B cell (primary cell): ENCODE measurements at regions not wholly inside any gene's neighbourhood (a gene's known extent, or its start where the extent isn't known, plus 50 kb on each side); places are given as distances from the start of the nearest gene placed in this dataset.

Experiments
- ATAC-seq: fragments of 200-7000 bp; cut with Tn5 transposase; one replicate; pipeline ENCODE4 v1.10.0; 2021; ENCODE audit warnings: low read depth, mild to moderate bottlenecking, moderate number of reproducible peaks, moderate library complexity
- CTCF ChIA-PET: fragments of 350-600 bp; sonication (Branson Sonifier 250); formaldehyde crosslinking; loops from one replicate; lab custom pipeline; 2021; ENCODE audit warnings: antibody characterized with exemption, inconsistent platforms; lab: Charles Lee
- POLR2A ChIA-PET: fragments of 350-600 bp; sonication (Branson Sonifier 250); formaldehyde crosslinking; loops from one replicate; lab custom pipeline; 2021; ENCODE audit warnings: antibody characterized with exemption; lab: Charles Lee
- DNase-seq: peaks from one replicate; pipeline ENCODE4 v3.0.0; 2013
- H2AFZ ChIP-seq: 2 replicates; pipeline ENCODE4 v1.6.1; 2012; ENCODE audit warnings: mild to moderate bottlenecking, low read depth, low read length; ENCODE audit not compliant: insufficient read depth, poor library complexity, severe bottlenecking
- H3K27ac ChIP-seq, 2 donors: 1 replicate in 1 of 2; 2 replicates in 1 of 2; pipeline ENCODE4 v1.5.1; 2012 to 2013; ENCODE audit warnings: low read length in 2 of 2, mild to moderate bottlenecking in 2 of 2, moderate library complexity in 1 of 2
- H3K27me3 ChIP-seq, 4 experiments: fragments of 200-600 bp in 1 of 4; sonication (generic) in 1 of 4; replicated peaks in 1 of 4; 1 replicate in 2 of 4; 2 replicates in 2 of 4; pipeline versions ENCODE4 v1.6.1 to v1.7.0; 2013 to 2016; ENCODE audit warnings: low read length in 3 of 4, mild to moderate bottlenecking in 2 of 4, mixed read lengths in 1 of 4, moderate library complexity in 1 of 4; ENCODE audit not compliant: insufficient read depth in 4 of 4, control insufficient read depth in 3 of 4; ENCODE audit errors: control extremely low read depth in 1 of 4
- H3K36me3 ChIP-seq, 2 experiments: replicated peaks in 1 of 2; 1 replicate in 1 of 2; 2 replicates in 1 of 2; pipeline versions ENCODE4 v1.6.1 to v1.7.1; 2013; ENCODE audit warnings: low read length in 1 of 2; ENCODE audit not compliant: insufficient read depth in 2 of 2, control insufficient read depth in 1 of 2; ENCODE audit errors: control extremely low read depth in 1 of 2, extremely low read depth in 1 of 2
- H3K4me1 ChIP-seq, 2 donors: fragments of 200-600 bp in 1 of 2; sonication (generic) in 1 of 2; 1 replicate in 1 of 2; 2 replicates in 1 of 2; pipeline versions ENCODE4 v1.5.1 to v1.6.1; 2013 to 2017; ENCODE audit warnings: low read length in 2 of 2; ENCODE audit not compliant: control insufficient read depth in 2 of 2, insufficient read depth in 2 of 2
- H3K4me2 ChIP-seq: replicated peaks from 2 replicates; pipeline ENCODE3; 2012; ENCODE audit warnings: mild to moderate bottlenecking, low read depth, low read length; ENCODE audit not compliant: poor library complexity, severe bottlenecking
- H3K4me3 ChIP-seq, 5 experiments: fragments of 200-600 bp in 1 of 5; sonication (generic) in 1 of 5; 1 replicate in 3 of 5; 2 replicates in 2 of 5; pipeline versions ENCODE4 v1.5.1 to v1.7.0; 2011 to 2016; ENCODE audit warnings: low read length in 4 of 5, mild to moderate bottlenecking in 4 of 5, low read depth in 2 of 5, control low read depth in 1 of 5, moderate library complexity in 1 of 5; ENCODE audit not compliant: insufficient read depth in 1 of 5; ENCODE audit errors: control extremely low read depth in 1 of 5, extremely low read depth in 1 of 5
- H3K79me2 ChIP-seq: fragments of 200-600 bp; sonication (generic); one replicate; pipeline ENCODE4 v1.6.0; 2016; ENCODE audit warnings: low read length; ENCODE audit not compliant: control insufficient read depth, insufficient read depth
- H3K9ac ChIP-seq: fragments of 200-600 bp; sonication (generic); 2 replicates; pipeline ENCODE4 v1.6.1; 2017; ENCODE audit warnings: mild to moderate bottlenecking, low read length, moderate library complexity
- H3K9me3 ChIP-seq, 3 donors: one replicate each; pipeline versions ENCODE4 v1.6.1 to v1.7.1; 2013; ENCODE audit warnings: low read length in 2 of 3; ENCODE audit not compliant: control insufficient read depth in 2 of 3, insufficient read depth in 1 of 3; ENCODE audit errors: control extremely low read depth in 1 of 3
- H4K20me1 ChIP-seq: 2 replicates; pipeline ENCODE4 v1.6.0; 2012; ENCODE audit warnings: mild to moderate bottlenecking, low read length; ENCODE audit not compliant: insufficient read depth, control insufficient read depth, poor library complexity, severe bottlenecking
- H3K27ac Mint-ChIP-seq: one replicate; pipeline ENCODE4 v1.8.0; 2021; ENCODE audit warnings: mixed read lengths
- H3K27me3 Mint-ChIP-seq: one replicate; pipeline ENCODE4 v1.8.0; 2021; ENCODE audit warnings: mixed read lengths
- H3K4me1 Mint-ChIP-seq: one replicate; pipeline ENCODE4 v1.8.0; 2021; ENCODE audit warnings: mixed read lengths
- H3K4me3 Mint-ChIP-seq: one replicate; pipeline ENCODE4 v1.8.0; 2021; ENCODE audit warnings: mixed read lengths
- H3K9me3 Mint-ChIP-seq: one replicate; pipeline ENCODE4 v1.8.0; 2022; ENCODE audit warnings: mixed read lengths; ENCODE audit not compliant: insufficient read depth
- CTCF ChIP-seq: fragments of 200-600 bp; IDR thresholded peaks from one replicate; pipeline ENCODE4 v1.8.0; 2022; ENCODE audit warnings: antibody characterized with exemption, mild to moderate bottlenecking
- EZH2 ChIP-seq: IDR thresholded peaks from 2 replicates; pipeline ENCODE4 v1.6.1; 2012; ENCODE audit warnings: borderline replicate concordance, low read depth, mild to moderate bottlenecking, moderate library complexity, low read length; ENCODE audit not compliant: insufficient read depth, poor library complexity, severe bottlenecking
- WGBS: methylation state at CpG from one replicate; pipeline ENCODE4 v1.1.5; 2013; ENCODE audit warnings: missing lambda C conversion rate; ENCODE audit not compliant: insufficient coverage; 5-methylcytosine and 5-hydroxymethylcytosine counted together
- intact Hi-C: fragments of 100-400 bp; cut with micrococcal nuclease; formaldehyde crosslinking; loops from one replicate; pipeline ENCODE4 v1.10.0; 2022

DNA sequence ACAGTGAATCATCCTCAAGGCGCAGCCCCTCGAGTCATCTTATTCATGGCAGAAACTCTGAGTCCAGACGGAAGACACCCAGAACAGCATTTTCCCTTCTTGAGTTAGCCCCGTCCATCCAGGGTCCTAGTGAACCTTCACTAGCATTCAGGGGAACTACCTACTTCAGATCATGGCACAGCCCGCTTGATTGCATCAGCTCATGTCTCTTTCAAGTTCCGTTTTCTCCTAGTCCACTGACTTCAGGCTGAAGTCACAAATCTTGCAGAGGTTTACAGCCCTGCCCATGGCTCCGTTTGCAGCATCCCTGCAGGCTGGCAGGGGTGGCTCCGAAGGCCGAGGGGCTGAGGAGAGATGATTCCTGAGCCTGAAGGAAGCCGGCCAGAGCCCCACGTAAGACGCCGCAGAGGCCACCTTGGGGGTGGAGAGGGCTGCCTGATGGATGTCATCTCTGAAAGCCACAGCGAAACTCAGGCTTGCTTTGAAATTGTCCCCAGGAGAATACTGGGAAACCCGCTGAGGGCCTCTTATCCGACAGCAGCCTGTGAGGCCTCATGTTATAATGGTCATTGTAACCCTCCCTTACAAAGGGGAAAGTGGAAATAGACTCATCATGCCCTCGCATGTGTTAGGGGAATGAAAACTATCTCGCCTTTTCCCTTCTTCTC lies 310.2 kb upstream of the AJAP1 start:
- H3K4me2 ChIP-seq = no peak overlapping the region
- POLR2A ChIA-PET = no interaction called here
- no peaks in the 10 kb centered on the region for H3K4me1 ChIP-seq
- no peaks in the 10 kb centered on the region for H4K20me1 ChIP-seq
- H3K27me3 Mint-ChIP-seq = peaks cover 5% of the 10 kb centered on the region
- H3K27ac Mint-ChIP-seq = no peak overlapping the region
- H3K4me1 Mint-ChIP-seq = peaks cover 2% of the 10 kb centered on the region
- ATAC-seq (no peak), DNase-seq (no peak)
- H3K36me3 ChIP-seq = no peaks in the 10 kb centered on the region
- H3K9me3 Mint-ChIP-seq = no peaks in the 10 kb centered on the region
- CTCF ChIA-PET = no interaction called here
- no peak overlapping the region for H2AFZ ChIP-seq
- TF ChIP-seq CTCF (no peak), EZH2 (no peak)
- peaks cover 0 to 18% (median 0%) of the 10 kb centered on the region in 3 donors for H3K9me3 ChIP-seq
- 71% methylated on average over 16 of the region's 18 CpGs for WGBS
- H3K27ac ChIP-seq = no peak overlapping the region
- no peak overlapping the region for H3K4me3 ChIP-seq
- intact Hi-C loops = no loop called here
- no peak overlapping the region for H3K9ac ChIP-seq
- no peaks in the 10 kb centered on the region for H3K27me3 ChIP-seq
- no peak overlapping the region for H3K4me3 Mint-ChIP-seq
- H3K79me2 ChIP-seq = no peaks in the 10 kb centered on the region

GRCh38 chr1:4345094-4345493 lies 309.3 kb upstream of the AJAP1 start:
- Histone ChIP-seq H4K20me1 (no peaks in the 10 kb centered on the region), H2AFZ (no peak overlapping the region), H3K9me3 (peaks cover 0 to 16% (median 0%) of the 10 kb centered on the region in 3 donors), H3K4me3 (no peak overlapping the region), H3K27ac (no peak overlapping the region), H3K4me1 (no peaks in the 10 kb centered on the region), H3K4me2 (no peak overlapping the region), H3K27me3 (no peaks in the 10 kb centered on the region), H3K79me2 (no peaks in the 10 kb centered on the region), H3K9ac (no peak overlapping the region), H3K36me3 (no peaks in the 10 kb centered on the region)
- Mint-ChIP-seq H3K4me1 (peaks cover 2% of the 10 kb centered on the region), H3K27me3 (peaks cover 2% of the 10 kb centered on the region), H3K27ac (no peak overlapping the region), H3K9me3 (no peaks in the 10 kb centered on the region), H3K4me3 (no peak overlapping the region)
- intact Hi-C loops = no loop called here
- POLR2A ChIA-PET = no interaction called here
- no peak for DNase-seq
- WGBS = 71% methylated on average over 10 of the region's 14 CpGs
- TF ChIP-seq EZH2 = no peak
- no peak for TF ChIP-seq CTCF
- ATAC-seq = no peak
- CTCF ChIA-PET = no interaction called here
